Endothelial cell of hepatic sinusoid (primary cell): ENCODE measurements at regions not wholly inside any gene's neighbourhood (a gene's known extent, or its start where the extent isn't known, plus 50 kb on each side); places are given as distances from the start of the nearest gene placed in this dataset.

Experiments
- in situ Hi-C: cut with HindIII; loops from 2 replicates; pipeline ENCODE4 v1.10.0; 2017; ENCODE audit warnings: low sequenced_read_pairs

DNA sequence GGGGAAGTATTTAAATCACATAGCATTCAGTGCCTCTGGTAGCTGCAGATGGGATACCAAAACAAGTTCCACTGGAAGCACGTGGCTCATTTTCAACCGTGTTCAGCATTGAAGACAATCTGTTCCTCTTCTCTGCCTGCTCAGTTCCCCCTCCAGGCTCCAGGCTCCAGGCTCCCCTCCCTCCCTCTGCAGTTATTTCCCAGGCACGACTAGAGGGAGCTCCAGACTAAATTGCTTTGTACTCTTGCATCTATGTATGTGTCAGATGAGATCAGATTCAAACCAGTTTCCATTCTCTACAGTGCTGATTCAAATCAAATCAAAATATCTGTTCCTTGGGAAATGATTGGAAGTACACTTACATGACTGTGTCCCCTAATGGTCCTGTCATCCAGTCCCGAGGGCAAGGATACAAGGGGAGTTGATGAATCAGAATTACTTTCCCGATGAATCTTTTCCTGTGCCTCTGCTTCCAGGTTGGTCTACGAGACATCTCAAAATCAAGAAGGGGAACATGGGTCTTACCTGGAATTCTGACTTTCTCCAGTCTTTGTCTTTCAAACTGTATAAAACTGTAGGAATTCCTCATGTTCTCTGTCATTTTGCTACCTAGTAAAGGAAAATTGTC lies 600.5 kb downstream of the EDEM1 start:
- in situ Hi-C loops: no loop called here

DNA sequence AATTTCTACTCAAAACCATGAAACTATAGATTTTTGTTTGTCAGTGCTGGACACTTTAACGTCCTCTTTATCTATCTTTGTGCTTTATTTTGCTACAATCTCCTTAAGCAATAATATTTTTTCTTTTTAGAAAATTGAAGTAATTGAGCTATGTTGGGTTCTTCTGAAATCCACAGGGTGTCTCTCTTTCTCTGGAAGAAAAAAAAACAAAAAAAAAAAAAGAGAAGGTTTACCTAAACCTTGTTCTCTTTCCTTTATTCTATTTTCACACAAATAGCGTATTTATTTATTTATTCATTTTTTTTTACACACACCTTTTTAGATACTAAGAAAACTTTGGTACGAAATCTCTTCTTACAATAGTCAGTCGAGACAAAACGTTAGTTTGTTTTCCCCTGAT lies 601.0 kb downstream of the EDEM1 start:
- in situ Hi-C loops: no loop called here

DNA sequence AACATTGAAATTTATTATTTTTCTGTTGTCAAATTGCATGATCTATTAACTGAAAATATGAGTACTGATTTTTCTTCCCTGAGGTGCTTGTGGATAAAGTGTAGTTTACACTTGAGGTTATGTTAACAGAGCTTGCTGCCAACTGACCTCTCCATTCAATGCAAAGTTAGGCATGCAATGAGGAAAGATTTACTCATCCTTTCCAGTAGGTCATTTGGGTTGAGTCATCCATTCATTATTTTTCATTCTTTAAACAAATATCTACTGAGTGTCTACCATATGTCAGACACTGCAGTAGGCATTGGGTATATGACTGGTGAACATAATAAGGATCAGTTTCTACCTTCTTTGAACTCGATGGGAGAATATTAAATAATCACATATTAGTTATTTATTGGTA lies 604.1 kb downstream of the EDEM1 start:
- in situ Hi-C loops: no loop called here

DNA sequence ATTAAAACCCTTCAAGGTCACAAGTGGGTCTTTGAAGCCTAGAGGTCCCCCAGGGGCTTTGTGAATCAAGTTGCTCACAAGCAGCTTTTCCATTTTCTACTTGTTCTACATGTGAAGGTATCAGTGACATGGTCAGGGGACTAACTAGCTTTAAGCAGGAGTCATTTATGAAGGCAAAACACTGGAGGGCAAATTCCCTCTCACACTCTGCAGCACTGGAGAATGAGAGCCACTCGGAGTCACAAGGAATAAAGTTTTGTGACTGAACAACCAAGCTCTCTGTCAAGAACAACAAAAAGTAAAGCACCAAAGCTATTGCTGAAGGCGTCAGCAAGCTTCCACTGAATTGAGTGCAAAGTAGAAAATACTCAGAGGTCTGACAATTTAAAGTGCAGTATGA lies 609.0 kb downstream of the EDEM1 start:
- in situ Hi-C loops: no loop called here

DNA sequence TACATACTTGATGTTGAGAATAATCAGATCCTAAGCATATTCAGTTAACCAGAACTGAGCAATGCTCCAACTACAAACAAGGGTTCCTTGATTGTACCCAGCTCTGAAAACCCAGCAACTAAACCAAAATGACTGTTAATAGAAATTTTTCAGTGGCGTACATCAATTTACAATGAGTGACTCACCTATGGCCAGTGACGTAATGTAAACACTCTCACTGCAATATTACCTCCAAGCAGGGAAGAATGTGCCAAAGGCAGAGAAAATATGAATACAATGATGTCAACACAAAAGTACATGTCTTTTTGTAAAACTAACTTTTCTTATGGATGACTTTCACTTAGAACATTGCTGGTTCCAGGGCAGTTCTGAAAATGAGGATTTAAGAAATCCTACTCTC lies 611.3 kb downstream of the EDEM1 start:
- in situ Hi-C loops: no loop called here

DNA sequence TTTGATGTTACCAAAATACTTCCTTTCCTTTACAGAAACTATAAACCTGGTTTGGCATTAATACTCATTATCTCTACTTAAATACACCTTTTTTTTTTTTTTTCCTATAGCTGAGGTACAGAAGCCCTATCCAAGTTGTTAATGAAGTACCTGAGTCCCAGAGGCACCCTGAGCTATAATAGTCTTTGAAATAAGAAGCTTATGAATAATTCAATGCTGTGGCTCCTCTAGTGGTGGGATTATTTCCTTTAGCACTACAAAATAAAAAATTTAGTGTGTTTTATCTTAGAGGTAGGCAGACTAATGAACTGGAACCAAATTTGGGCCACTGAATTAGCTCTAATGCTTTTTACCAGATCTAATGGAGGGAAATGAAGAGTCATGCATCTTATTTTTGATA lies 611.9 kb downstream of the EDEM1 start:
- in situ Hi-C loops: no loop called here

DNA sequence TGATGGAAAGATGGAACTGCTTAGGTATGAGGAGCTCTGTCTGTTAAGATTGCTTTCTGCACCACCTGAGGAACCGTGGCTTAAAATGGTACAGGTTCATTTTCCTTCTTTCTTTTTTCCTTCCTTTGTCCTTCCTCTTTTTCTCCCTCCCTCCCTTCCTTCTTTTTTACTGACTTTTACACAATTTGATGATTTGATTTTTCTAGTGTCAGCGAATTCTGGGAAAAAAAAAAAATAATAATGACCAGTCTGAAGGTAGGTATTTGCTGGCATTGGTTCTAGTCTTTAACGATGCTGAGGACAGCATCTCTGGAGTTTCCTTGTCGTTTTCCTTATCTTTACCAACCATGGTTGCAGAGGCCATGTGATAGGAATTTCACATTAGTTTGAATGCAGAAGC lies 613.5 kb downstream of the EDEM1 start:
- in situ Hi-C loops: no loop called here

DNA sequence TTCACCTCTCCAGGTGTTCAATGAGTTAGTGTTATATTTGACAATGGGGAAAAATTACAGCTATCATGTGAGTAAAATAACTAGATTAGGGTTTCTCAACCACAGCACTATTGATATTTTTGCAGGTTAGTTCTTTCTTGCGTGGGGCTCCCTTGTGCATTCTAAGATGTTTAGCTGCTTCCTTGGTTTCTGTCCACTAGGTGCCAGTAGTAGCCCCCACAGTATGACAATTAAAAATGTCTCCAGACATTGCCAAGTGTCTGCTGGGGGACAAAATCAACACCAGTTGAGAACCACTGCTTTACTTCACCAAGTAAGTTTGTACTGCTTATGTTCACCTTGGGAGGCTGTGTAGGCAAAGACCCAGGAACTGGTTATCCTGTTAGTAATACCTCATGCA lies 618.7 kb downstream of the EDEM1 start:
- in situ Hi-C loops: no loop called here

DNA sequence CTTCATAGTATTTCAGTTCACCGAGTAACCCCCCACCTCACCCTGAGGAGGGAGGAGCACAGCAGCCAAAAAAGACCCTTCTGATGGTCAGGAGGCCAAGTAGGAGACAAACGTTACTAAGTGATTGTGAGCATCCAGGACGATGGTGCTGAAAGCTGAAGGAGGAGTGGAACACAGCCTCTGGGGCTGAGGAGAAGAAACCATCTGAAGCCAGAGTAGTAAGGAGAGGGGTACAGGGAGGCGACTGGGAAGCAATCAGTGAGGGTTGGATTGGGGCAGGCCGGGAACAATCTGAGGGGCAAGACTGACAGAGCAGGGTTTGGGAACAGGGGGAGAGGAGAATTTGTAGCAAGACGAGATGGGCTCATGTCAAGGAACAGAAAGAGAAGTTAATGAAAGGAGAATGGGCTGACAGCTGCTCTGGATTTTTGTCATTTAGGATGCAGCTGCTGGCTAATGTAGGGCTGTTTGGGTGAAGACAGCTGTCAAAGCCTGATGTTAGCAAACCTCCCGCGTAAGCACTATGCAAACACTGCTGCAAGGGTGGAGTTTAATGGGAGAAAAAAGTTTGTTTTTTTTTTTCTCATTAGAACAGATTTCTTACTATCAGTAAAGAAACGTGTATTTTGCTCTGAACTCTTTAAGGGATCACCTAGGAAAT lies 622.2 kb downstream of the EDEM1 start:
- in situ Hi-C loops: no loop called here

DNA sequence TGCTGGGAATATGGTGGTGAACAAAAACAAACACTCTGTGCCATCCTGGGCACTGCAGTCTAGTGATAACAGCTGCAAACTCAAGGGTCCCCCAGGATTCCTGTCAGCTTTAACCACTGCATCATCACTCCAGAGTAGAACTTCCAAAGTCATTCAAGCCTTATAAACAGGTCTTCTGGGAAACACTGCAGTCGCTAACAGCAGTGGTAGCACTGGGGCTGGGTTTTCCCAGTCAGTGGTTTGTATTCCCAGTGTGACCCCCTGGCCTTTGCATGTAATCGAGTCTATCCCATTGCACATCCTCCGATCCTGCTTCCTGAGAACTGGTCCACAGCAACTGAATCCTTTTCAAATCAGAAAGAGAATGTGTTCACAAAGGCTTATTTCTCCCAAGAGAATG lies 623.5 kb downstream of the EDEM1 start:
- in situ Hi-C loops: no loop called here

DNA sequence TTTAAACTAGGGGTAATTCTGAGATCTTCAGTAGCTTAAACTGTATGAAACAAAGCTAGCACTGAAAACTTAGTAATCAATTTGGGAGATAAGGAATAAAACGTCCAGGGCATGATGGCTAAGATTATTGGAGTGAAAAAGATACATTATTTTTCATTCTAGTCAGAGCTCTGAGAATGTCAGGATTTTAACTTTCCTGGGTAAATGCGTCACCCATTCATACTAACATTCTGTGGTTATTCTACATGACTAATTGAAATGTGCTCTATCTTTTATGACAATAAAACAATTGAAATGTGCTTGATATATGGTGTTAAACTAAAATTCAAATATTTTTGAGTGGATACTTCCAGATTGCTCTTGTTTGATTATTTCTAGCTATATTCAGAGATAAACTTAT lies 626.0 kb downstream of the EDEM1 start:
- in situ Hi-C loops: no loop called here

DNA sequence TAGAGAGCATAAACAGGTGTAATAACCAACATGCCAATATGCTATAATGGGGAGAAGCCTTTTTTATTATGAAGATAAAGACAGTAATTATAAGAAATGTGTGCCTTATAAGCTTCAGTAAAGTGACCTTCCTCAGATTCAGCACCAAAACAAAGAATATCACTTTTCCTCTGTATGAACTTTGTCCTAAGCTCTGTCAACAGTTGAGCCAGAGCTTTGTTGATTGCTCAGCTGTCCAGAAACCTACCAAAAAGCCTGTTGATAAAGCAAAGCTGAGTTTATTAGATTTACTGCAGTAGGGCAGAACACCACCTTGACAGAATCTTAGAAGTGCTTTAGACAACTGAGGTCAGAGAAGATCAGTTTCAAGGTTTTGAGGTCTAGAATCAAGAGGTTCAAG lies 635.3 kb downstream of the EDEM1 start:
- in situ Hi-C loops: no loop called here

DNA sequence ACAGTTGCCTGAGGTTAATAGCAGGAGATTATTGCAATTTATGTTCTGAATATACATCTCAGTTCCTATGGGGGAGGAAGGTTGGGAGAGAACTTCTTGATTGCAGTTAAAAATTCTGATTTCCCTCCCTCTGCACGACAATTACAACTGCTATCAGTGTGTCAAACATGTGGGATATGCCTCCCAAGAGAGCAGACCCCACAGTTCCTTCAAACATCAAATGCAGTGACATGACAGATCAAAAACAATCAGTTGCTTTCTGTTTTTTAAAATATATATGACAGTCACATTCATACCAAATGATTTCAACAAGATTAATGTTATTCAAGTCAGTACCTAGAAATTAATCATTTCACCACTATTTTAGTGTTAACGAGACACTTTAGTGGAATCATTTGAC lies 639.0 kb downstream of the EDEM1 start:
- in situ Hi-C loops: no loop called here

DNA sequence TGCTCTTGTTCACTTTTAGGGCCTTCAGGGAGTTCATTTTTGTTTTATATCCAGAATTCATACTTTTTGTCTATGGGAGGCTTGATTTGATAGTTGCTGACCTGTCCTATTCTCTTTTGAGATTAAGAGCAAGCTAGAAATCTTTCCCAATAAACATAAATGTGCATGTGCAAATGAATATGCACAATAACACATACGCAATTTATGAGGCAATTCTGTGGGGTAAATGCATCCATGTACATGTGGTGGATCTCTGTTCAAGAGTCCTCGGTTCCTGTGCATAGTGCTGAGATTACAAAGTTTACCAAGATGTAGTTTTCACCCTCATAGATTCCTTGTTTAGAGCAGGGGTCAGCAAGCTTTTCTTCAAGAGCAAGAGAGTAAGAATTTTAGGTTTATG lies 640.7 kb downstream of the EDEM1 start:
- in situ Hi-C loops: no loop called here

DNA sequence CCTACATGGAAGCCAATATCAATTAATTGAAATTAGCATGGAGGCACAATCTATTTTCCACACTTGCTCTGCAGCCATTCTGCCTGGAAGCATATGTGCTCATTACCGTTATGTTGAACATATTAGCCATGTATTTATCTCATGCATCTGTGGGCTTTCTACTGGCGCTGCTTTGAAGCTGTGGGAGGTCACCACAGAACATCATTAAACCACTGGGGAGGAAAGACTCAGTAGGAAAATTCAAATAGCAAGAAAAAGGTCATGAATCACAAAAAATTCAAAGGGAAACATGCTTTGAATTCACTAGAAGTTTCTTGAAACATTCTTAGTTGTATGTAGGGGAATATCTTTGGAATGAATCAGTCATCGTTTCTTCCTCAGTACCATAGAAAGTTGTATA lies 652.5 kb downstream of the EDEM1 start:
- in situ Hi-C loops: no loop called here

DNA sequence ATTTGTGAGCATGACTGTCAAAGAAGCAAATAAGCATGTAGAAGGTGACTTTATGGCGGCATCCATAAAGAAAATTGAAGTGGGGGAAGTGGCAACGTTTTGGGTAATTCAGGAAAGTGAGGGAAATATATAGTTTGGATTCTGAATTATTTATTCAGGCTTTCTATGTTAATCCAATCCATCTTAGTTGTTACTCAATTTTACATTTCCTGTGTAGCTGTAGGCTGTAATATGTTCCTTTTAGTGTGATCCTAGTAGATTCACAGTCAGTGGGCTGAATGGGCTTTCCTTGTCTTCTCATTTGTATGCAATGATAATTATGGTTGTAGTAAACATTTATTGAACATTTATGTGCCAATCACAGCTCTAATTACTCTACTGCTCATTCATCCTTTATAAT lies 654.1 kb downstream of the EDEM1 start:
- in situ Hi-C loops: no loop called here

DNA sequence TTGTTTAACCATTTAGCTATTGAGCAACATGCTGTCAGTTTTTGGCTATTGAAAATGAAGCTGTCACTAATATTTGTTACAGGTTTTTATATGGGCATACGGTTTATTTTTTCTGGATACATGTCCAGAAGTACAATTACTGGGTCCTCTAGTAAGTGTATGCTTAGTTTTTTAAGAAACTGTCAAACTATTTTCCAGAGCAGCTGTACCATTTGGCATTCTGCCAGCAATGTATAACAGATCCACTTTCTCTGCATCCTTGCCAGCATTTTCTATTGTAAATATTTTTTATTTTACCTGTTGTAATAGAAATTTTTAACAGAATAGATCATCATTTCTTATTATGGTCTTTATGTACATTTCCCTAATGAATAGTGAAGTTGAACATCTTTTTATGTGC lies 658.8 kb downstream of the EDEM1 start:
- in situ Hi-C loops: no loop called here

DNA sequence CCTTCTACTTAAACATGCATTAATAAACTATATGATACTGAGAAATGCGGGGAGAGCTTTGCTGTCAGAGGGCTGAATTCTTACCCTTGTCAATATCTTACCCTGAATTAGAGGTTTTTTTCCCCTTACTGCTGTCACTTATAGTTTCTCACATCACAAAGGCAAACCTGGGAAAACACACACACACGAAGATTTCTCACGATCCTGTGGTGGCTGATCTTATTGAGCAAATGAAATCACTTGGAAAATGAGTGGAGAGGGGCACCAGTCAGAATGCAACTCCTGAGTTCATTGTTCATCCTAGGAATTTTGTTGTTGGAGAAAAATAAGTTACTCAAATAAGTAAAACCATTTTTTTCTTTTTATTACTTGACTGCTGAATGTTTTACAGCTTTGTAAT lies 673.6 kb downstream of the EDEM1 start:
- in situ Hi-C loops: no loop called here

DNA sequence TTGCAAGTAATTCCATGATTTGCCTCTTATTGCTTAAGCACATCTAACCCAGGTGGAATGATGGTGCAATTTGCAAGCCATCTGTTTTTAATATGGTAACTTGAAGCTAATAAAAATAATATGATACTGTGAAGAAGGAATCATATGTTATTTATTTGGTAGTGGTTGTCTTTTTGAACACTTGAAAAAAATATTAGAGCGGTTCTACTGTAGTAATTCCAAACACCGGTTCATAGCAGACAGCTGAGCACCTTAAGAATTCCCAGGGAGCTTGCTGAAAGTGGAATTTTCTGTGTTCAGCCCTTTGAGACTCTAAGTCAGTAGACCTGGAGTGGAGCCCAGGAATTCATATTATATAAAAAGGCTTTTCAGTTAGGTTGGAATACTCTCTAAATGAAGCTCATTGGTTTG lies 687.4 kb downstream of the EDEM1 start:
- in situ Hi-C loops: no loop called here

DNA sequence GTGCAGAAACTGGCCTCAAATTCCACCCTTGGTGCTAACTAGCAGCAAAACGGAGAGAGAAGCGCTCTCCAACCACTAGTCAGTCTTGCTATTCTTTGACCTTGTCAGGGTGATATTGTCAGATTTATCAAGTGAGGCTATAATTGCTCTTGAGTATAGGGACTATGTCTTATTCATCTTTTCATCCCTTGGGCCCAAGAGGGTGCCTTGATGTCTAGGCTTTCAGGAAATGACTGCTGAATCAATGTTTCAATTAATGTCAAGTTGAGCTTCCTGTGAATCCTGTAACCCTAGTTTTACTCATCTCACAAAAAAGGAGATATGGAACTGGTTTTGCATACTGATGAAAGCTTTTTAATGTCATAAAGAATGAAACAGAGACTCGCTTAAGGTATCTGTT lies 701.3 kb downstream of the EDEM1 start:
- in situ Hi-C loops: no loop called here

DNA sequence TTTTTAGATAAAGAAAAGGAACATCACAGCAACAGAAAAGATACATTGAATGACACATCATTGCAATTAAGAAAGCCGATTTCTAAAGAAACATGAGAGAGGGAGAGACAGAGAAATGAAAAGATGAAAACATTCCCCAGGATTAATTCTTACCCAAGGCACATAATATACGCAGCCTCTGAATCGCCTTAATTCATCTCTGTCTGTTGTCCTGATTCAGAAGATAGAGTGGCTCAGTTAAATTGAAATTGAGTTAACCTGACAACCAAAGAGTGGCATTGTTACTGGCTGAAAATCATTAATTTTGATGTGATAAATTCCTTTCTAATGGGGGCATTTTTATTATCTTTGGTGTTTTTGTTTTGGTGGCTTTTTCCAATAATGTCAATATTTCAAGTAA lies 701.9 kb downstream of the EDEM1 start:
- in situ Hi-C loops: no loop called here

DNA sequence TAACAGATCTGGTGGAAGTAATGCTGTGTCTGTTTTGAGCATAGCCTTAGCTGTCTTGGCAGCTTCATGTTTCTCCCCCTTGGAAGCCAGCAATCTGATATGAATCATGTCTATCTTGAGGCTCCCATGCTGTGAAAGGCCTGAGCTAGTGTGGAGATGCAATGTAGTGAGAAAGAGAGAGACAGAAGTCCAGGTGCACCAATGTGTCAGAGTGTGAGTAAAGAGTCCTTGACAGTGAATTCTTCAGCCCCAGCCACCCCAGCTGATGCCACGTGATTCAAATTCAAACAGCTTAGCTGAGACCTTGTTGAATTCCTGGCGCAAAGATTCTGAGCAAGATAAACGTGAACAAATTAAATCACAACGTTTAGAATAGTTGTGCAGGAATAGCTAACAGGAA lies 704.2 kb downstream of the EDEM1 start:
- in situ Hi-C loops: no loop called here

DNA sequence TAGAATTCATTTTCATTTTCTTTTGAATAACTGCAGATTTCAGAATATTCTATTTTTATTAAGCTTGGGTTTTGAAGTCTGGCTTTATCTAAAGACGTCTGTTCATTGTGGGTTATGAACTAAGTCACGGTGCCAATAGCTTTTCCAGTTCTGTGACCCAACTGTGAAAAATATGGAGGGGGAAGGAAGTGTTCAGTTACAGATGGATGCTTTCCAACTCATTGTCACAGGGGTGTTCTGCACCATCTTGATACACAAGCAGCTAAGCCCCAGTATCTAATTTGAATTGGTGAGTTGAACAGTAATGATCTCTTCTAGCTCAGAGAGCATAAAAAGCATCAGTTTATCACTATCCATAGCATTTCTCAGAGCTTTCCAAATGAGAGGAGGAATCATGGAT lies 710.6 kb downstream of the EDEM1 start:
- in situ Hi-C loops: no loop called here
